Heart left ventricle (tissue), 13 donors: ENCODE measurements at regions not wholly inside any gene's neighbourhood (a gene's known extent, or its start where the extent isn't known, plus 50 kb on each side); places are given as distances from the start of the nearest gene placed in this dataset.

Experiments used
- CTCF ChIP-seq, 12 donors: fragments of 200-600 bp; sonication (generic) in 4 of 12; IDR thresholded peaks; one replicate each; pipeline versions ENCODE4 v1.5.0 to v1.8.0; 2018 to 2022; ENCODE audit warnings: antibody characterized with exemption in 12 of 12, mild to moderate bottlenecking in 5 of 12
- POLR2A ChIP-seq, 2 donors: fragments of 450-650 bp; IDR thresholded peaks; one replicate each; pipeline ENCODE4 v1.6.1; 2017; ENCODE audit warnings: antibody characterized with exemption in 2 of 2, mild to moderate bottlenecking in 2 of 2, moderate library complexity in 2 of 2
- donor health status: ischemic (EF 13 %, LVEDD 7.1; RV severe dilation, severe dysfunction).
- donor health status: DM: no; HTN: yes; CAD: no.
- donor health status: DM: no; HTN: no; CAD: no.
- donor health status: ischemic (EF 25% LVEDD 6.9; RV normal size, moderate dysfunction).
- donor health status: ischemic (EF 25% LVEDD 5.7; RV mildly dilated, moderate dysfunction).
- donor health status: ischemic (EF 35%, LVEDD 5.7; RV mildly dilated, moderate dysfunction).
- donor health status: nonischemic (EF 11% LVEDD 7.7; RV severe dilation, severe dysfunction).
- donor health status: DM: yes; HTN: yes; CAD: no.
- donor health status: PGD.
- donor health status: ischemic (EF 29% LVEDD 5.4; RV normal size, mild dysfunction).
- donor health status: nonischemic (EF 23%, LVEDD 6.1; RV moderate dilation, normal function).

DNA sequence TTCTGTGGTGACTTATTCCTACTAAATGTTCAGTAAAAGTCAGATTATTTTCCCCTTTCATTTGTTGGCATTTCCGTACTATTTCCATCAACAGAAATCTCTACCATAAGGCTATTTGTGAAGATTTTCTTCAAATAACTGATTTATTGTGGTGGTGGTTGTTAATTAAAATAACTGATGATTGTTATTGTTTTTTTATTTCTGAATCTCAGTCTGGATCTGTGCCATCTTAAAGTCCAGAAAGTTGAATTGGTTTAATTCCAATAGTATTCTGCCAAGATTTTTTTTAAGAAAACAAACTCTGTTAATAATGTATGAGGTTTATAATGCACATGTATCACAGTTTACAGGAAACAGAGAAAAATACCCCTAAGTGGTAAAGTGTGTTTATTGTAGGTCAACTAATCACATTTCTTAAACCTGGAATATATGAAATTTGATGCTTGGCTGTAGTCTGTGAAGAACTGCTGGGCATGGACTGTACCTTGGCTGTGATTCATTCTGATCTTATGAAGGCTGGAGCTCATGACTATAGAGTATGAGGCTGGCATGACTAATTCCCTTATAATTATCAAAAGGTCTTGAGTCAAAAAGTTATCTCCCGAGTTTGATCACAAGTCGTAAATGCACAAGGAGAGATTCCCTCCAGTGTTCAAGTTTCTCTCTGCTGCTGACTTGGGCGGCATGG, 134.2 kb upstream of the RND3 start:
- TF ChIP-seq CTCF (IDR thresholded peaks at IDR 0.05) (no peak), POLR2A (IDR thresholded peaks at IDR 0.05) (no peak)
